H9 (cell line): ENCODE measurements at regions not wholly inside any gene's neighbourhood (a gene's known extent, or its start where the extent isn't known, plus 50 kb on each side); places are given as distances from the start of the nearest gene placed in this dataset.

Experiments
- DNase-seq: peaks from one replicate; pipeline ENCODE4 v3.0.0-alpha.2; 2017
- H2AFZ ChIP-seq: one replicate; pipeline ENCODE4 v1.6.1; 2013; ENCODE audit warnings: mild to moderate bottlenecking, low read length, control low read depth, moderate library complexity
- H2AK5ac ChIP-seq: 2 replicates; pipeline ENCODE4 v1.6.1; 2013; ENCODE audit warnings: low read length, control low read depth, mixed read lengths; ENCODE audit not compliant: insufficient read length
- H2BK120ac ChIP-seq: one replicate; pipeline ENCODE4 v1.6.1; 2013; ENCODE audit warnings: low read depth, mild to moderate bottlenecking, low read length, control low read depth, inconsistent platforms; ENCODE audit not compliant: poor library complexity, severe bottlenecking
- H2BK12ac ChIP-seq: 2 replicates; pipeline ENCODE4 v1.6.1; 2013; ENCODE audit warnings: low read length, control low read depth, mixed read lengths, low read depth; ENCODE audit not compliant: insufficient read length
- H2BK15ac ChIP-seq: 2 replicates; pipeline ENCODE4 v1.6.1; 2013; ENCODE audit warnings: low read depth, low read length, control low read depth
- H2BK20ac ChIP-seq: one replicate; pipeline ENCODE4 v1.6.1; 2013; ENCODE audit warnings: low read depth, mild to moderate bottlenecking, low read length, control low read depth, inconsistent platforms; ENCODE audit not compliant: poor library complexity, severe bottlenecking
- H2BK5ac ChIP-seq: 2 replicates; pipeline ENCODE4 v1.6.1; 2013; ENCODE audit warnings: low read length, control low read depth, mixed read lengths; ENCODE audit not compliant: insufficient read length
- H3K14ac ChIP-seq: 2 replicates; pipeline ENCODE4 v1.6.1; 2013; ENCODE audit warnings: low read length, control low read depth; ENCODE audit not compliant: insufficient read depth
- H3K18ac ChIP-seq: 2 replicates; pipeline ENCODE4 v1.6.1; 2013; ENCODE audit warnings: low read depth, mild to moderate bottlenecking, mixed read lengths, low read length, control low read depth; ENCODE audit not compliant: insufficient read length
- H3K23ac ChIP-seq: 2 replicates; pipeline ENCODE4 v1.6.1; 2013; ENCODE audit warnings: low read length, control low read depth, mixed read lengths, low read depth; ENCODE audit not compliant: insufficient read length
- H3K23me2 ChIP-seq: 2 replicates; pipeline ENCODE4 v1.6.1; 2013; ENCODE audit warnings: low read depth, mild to moderate bottlenecking, mixed read lengths, low read length, control low read depth; ENCODE audit not compliant: insufficient read length, poor library complexity, severe bottlenecking
- H3K27ac ChIP-seq: 2 replicates; pipeline ENCODE4 v1.5.1; 2013; ENCODE audit warnings: low read length, control low read depth, mixed read lengths, low read depth; ENCODE audit not compliant: insufficient read length
- H3K27me3 ChIP-seq: 2 replicates; pipeline ENCODE4 v1.6.1; 2013; ENCODE audit warnings: low read length, control low read depth, inconsistent platforms; ENCODE audit not compliant: insufficient read depth
- H3K4ac ChIP-seq: 2 replicates; pipeline ENCODE4 v1.6.1; 2013; ENCODE audit warnings: low read depth, mild to moderate bottlenecking, control low read depth, inconsistent platforms, low read length, moderate library complexity
- H3K4me1 ChIP-seq: 2 replicates; pipeline ENCODE4 v1.6.1; 2013; ENCODE audit warnings: low read length, control low read depth, inconsistent platforms; ENCODE audit not compliant: insufficient read depth
- H3K4me2 ChIP-seq: 2 replicates; pipeline ENCODE4 v1.6.1; 2013; ENCODE audit warnings: low read length, control low read depth, mixed read lengths; ENCODE audit not compliant: insufficient read length, insufficient read depth
- H3K56ac ChIP-seq: 2 replicates; pipeline ENCODE4 v1.6.1; 2013; ENCODE audit warnings: low read depth, mild to moderate bottlenecking, mixed read lengths, low read length, control low read depth; ENCODE audit not compliant: insufficient read length
- H3K79me1 ChIP-seq: 2 replicates; pipeline ENCODE4 v1.6.1; 2013; ENCODE audit warnings: low read depth, mild to moderate bottlenecking, moderate library complexity, low read length, control low read depth, inconsistent platforms; ENCODE audit not compliant: insufficient read depth, poor library complexity, severe bottlenecking
- H3K79me2 ChIP-seq: 2 replicates; pipeline ENCODE4 v1.6.1; 2013; ENCODE audit warnings: low read length, control low read depth, inconsistent platforms; ENCODE audit not compliant: insufficient read depth
- H3K9ac ChIP-seq: 2 replicates; pipeline ENCODE4 v1.6.1; 2013; ENCODE audit warnings: low read length, control low read depth, mixed read lengths; ENCODE audit not compliant: insufficient read length; ENCODE audit errors: extremely low read depth
- H3K9me3 ChIP-seq: one replicate; pipeline ENCODE4 v1.6.1; 2013; ENCODE audit warnings: low read depth, low read length, inconsistent platforms; ENCODE audit not compliant: control insufficient read depth
- H3T11ph ChIP-seq: one replicate; pipeline ENCODE4 v1.6.1; 2013; ENCODE audit warnings: mild to moderate bottlenecking, low read length, control low read depth, inconsistent platforms
- H4K20me1 ChIP-seq: one replicate; pipeline ENCODE4 v1.6.1; 2013; ENCODE audit not compliant: control insufficient read depth, insufficient read length, insufficient read depth
- H4K5ac ChIP-seq: 2 replicates; pipeline ENCODE4 v1.6.1; 2013; ENCODE audit warnings: low read depth, mild to moderate bottlenecking, mixed read lengths, low read length, control low read depth; ENCODE audit not compliant: insufficient read length
- H4K8ac ChIP-seq: replicated peaks from 2 replicates; pipeline ENCODE4 v1.6.1; 2013; ENCODE audit warnings: low read length, control low read depth, mixed read lengths, low read depth; ENCODE audit not compliant: insufficient read length
- H4K91ac ChIP-seq: 2 replicates; pipeline ENCODE4 v1.6.1; 2013; ENCODE audit warnings: low read depth, mild to moderate bottlenecking, moderate library complexity, mixed read lengths, low read length, control low read depth; ENCODE audit not compliant: insufficient read length
- H3K27ac Mint-ChIP-seq, 3 experiments: 2 replicates in 2 of 3; 3 replicates in 1 of 3; pipeline ENCODE4 v1.8.0; 2020 to 2021; ENCODE audit warnings: mixed read lengths in 3 of 3, mild to moderate bottlenecking in 1 of 3, moderate library complexity in 1 of 3
- H3K27me3 Mint-ChIP-seq: 2 replicates; pipeline ENCODE4 v1.8.0; 2021; ENCODE audit warnings: low read depth, mild to moderate bottlenecking, moderate library complexity, mixed read lengths
- H3K36me3 Mint-ChIP-seq, 3 experiments: 2 replicates in 2 of 3; 3 replicates in 1 of 3; pipeline ENCODE4 v1.8.0; 2020 to 2021; ENCODE audit warnings: low read depth in 3 of 3, mixed read lengths in 3 of 3; ENCODE audit not compliant: insufficient read depth in 1 of 3
- H3K4me1 Mint-ChIP-seq, 2 experiments: 2 replicates each; pipeline ENCODE4 v1.8.0; 2020; ENCODE audit warnings: mixed read lengths in 2 of 2
- H3K4me3 Mint-ChIP-seq, 2 experiments: 2 replicates in 1 of 2; 3 replicates in 1 of 2; pipeline ENCODE4 v1.8.0; 2020 to 2021; ENCODE audit warnings: mild to moderate bottlenecking in 2 of 2, mixed read lengths in 2 of 2, moderate library complexity in 1 of 2
- H3K9me3 Mint-ChIP-seq, 2 experiments: 2 replicates in 1 of 2; 3 replicates in 1 of 2; pipeline ENCODE4 v1.8.0; 2020; ENCODE audit warnings: mild to moderate bottlenecking in 2 of 2, mixed read lengths in 2 of 2, moderate library complexity in 1 of 2
- CTCF ChIP-seq: fragments of 200-600 bp; sonication (generic); conservative IDR thresholded peaks from 3 replicates; pipeline ENCODE4 v1.8.0; 2021; ENCODE audit warnings: antibody characterized with exemption, mild to moderate bottlenecking
- WGBS: extraction: QIAGEN DNeasy Blood & Tissue Kit; methylation state at CpG from one replicate; pipeline ENCODE4 v1.1.7; 2013; ENCODE audit warnings: missing lambda C conversion rate, low lambda C conversion rate, mixed read lengths; ENCODE audit not compliant: insufficient read length; ENCODE audit errors: extremely low coverage; 5-methylcytosine and 5-hydroxymethylcytosine counted together

GRCh38 chr3:25952133-25952532, 162.2 kb downstream of the OXSM start:
- H3T11ph ChIP-seq: no peak overlapping the region
- Mint-ChIP-seq H3K4me1 (no peaks in the 10 kb centered on the region), H3K27me3 (no peaks in the 10 kb centered on the region), H3K9me3 (no peaks in the 10 kb centered on the region), H3K4me3 (no peak overlapping the region), H3K36me3 (no peaks in the 10 kb centered on the region), H3K27ac (no peak overlapping the region)
- no peak for DNase-seq
- H3K9ac ChIP-seq: no peak overlapping the region
- H2BK12ac ChIP-seq: no peak overlapping the region
- H3K14ac ChIP-seq: no peak overlapping the region
- WGBS: no CpG with 5 or more reads among the region's 2 CpGs
- no peak overlapping the region for H3K27ac ChIP-seq
- no peaks in the 10 kb centered on the region for H3K79me2 ChIP-seq
- no peak overlapping the region for H3K4ac ChIP-seq
- H2AK5ac ChIP-seq: no peak overlapping the region
- no peak for TF ChIP-seq CTCF
- H2BK5ac ChIP-seq: no peak overlapping the region
- no peak overlapping the region for H4K91ac ChIP-seq
- no peaks in the 10 kb centered on the region for H3K27me3 ChIP-seq
- H3K18ac ChIP-seq: no peak overlapping the region
- no peak overlapping the region for H3K23ac ChIP-seq
- no peaks in the 10 kb centered on the region for H3K4me1 ChIP-seq
- no peaks in the 10 kb centered on the region for H3K79me1 ChIP-seq
- H3K56ac ChIP-seq: no peak overlapping the region
- no peak overlapping the region for H4K8ac ChIP-seq
- no peaks in the 10 kb centered on the region for H3K23me2 ChIP-seq
- no peaks in the 10 kb centered on the region for H4K20me1 ChIP-seq
- H2BK20ac ChIP-seq: no peak overlapping the region
- no peak overlapping the region for H3K4me2 ChIP-seq
- no peak overlapping the region for H2BK120ac ChIP-seq
- H4K5ac ChIP-seq: no peak overlapping the region
- no peak overlapping the region for H2BK15ac ChIP-seq
- H2AFZ ChIP-seq: no peak overlapping the region
- H3K9me3 ChIP-seq: no peaks in the 10 kb centered on the region
